ENCODE measurements at regions not wholly inside any gene's neighbourhood (a gene's known extent, or its start where the extent isn't known, plus 50 kb on each side); places are given as distances from the start of the nearest gene placed in this dataset.

DNA sequence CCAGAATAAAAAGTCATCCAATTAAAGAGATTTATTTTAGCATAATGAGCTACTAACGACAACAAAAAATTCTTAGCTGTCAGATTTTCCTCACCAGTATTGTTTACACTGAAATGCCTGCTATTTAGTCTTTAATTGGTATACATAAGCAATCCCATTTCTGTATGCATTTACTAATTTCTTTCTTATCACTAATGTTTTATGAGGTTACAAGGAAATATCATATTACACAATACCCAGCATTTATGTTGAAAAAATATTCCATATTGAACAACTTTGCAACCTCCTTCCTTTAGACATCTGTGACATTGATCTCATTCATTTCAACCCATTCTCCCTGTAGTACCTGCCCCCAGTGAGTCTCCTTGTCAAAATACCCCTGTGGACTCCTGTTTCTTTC lies 135.4 kb downstream of the SLITRK6 start:
- POLR2A ChIA-PET (ENCODE audit: unreplicated experiment) = no interaction called here
- no peak overlapping the region for H3K4me2 ChIP-seq (ENCODE audit: low read depth, low read length)
- no peaks in the 10 kb centered on the region for H3K9me1 ChIP-seq (ENCODE audit: insufficient read depth, low read length)
- H2BK15ac ChIP-seq (ENCODE audit: low read depth, low read length) = no peak overlapping the region; the same call in 2 of the 3 replicates
- no TSS peak for BruUV-seq (replicated peaks)
- in situ Hi-C loops (cut with MboI; ENCODE audit: low sequenced_read_pairs) = no loop called here
- no peak overlapping the region for H4K5ac ChIP-seq (ENCODE audit: low read depth, low read length)
- H3K56ac ChIP-seq (ENCODE audit: extremely low read depth, insufficient read depth, low read length) = no peak overlapping the region
- H3K9me3 ChIP-seq (ENCODE audit: control insufficient read depth, insufficient read depth, low read length) = no peaks in the 10 kb centered on the region
- H3K27ac ChIP-seq (ENCODE audit: insufficient read depth, low read length) = no peak overlapping the region
- H3K14ac ChIP-seq (replicated peaks; ENCODE audit: low read depth, low read length) = no peak overlapping the region
- no peaks in the 10 kb centered on the region for H3K79me1 ChIP-seq (ENCODE audit: low read depth in 1 of 2, low read length in 2 of 2)
- H3K27me3 ChIP-seq (ENCODE audit: control insufficient read depth, insufficient read depth, low read length) = no peaks in the 10 kb centered on the region
- H2BK5ac ChIP-seq (ENCODE audit: low read depth, low read length, poor library complexity, severe bottlenecking) = no peak overlapping the region
- no peak overlapping the region for H3K4ac ChIP-seq (ENCODE audit: low read depth, low read length)
- no peaks in the 10 kb centered on the region for H4K20me1 ChIP-seq (ENCODE audit: insufficient read depth, low read length)
- H3K4me3 ChIP-seq (ENCODE audit: insufficient read depth, low read depth, low read length) = no peak overlapping the region
- H3K23ac ChIP-seq (ENCODE audit: low read depth, low read length) = no peak overlapping the region
- H2AK9ac ChIP-seq (replicated peaks; ENCODE audit: low read depth, low read length, poor library complexity) = no peak overlapping the region
- H2BK20ac ChIP-seq (ENCODE audit: low read depth, low read length) = no peak overlapping the region
- no peak overlapping the region for H2AFZ ChIP-seq (replicated peaks; ENCODE audit: low read length, poor library complexity)
- TF ChIP-seq FOS (IDR thresholded peaks at IDR 0.05; ENCODE audit: low read depth, low read length) (no peak), CHD1 (IDR thresholded peaks at IDR 0.05; ENCODE audit: low read depth, low read length) (no peak), CEBPB (IDR thresholded peaks at IDR 0.05; ENCODE audit: low read depth, low read length) (peak; percentile 44), ELK1 (IDR thresholded peaks at IDR 0.05; ENCODE audit: borderline replicate concordance, low read depth, low read length) (no peak)
- dilution Hi-C loops (cut with HindIII; ENCODE audit: low sequenced_read_pairs, unreplicated experiment) = no loop called here
- no peak overlapping the region for H2AK5ac ChIP-seq (ENCODE audit: low read depth, low read length)
- no CpG with 5 or more reads among the region's 1 CpG for WGBS, 2 experiments (ENCODE audit: extremely low coverage in 2 of 2, insufficient read length in 1 of 2)
- ATAC-seq (ENCODE audit: low read depth) (no peak), DNase-seq (no peak)
- H3K9ac ChIP-seq (ENCODE audit: low read depth, low read length) = no peak overlapping the region
- no peak overlapping the region for H4K8ac ChIP-seq (ENCODE audit: low read depth in 2 of 2, low read length in 2 of 2)
- no peaks in the 10 kb centered on the region; the same call in 1 of the 2 replicates for H3K4me1 ChIP-seq (ENCODE audit: control insufficient read depth, insufficient read depth, low read length)
- no peak overlapping the region for H2BK120ac ChIP-seq (ENCODE audit: low read depth, low read length)
- H3K18ac ChIP-seq (ENCODE audit: low read depth, low read length) = no peak overlapping the region
- no peaks in the 10 kb centered on the region for H3K36me3 ChIP-seq (ENCODE audit: control insufficient read depth, insufficient read depth, low read length)
- intact Hi-C loops (cut with micrococcal nuclease) = no loop called here
- H4K91ac ChIP-seq (ENCODE audit: insufficient read depth, low read depth, low read length) = no peak overlapping the region
- CTCF ChIA-PET = no interaction called here

All from IMR-90 (cell line).